ENCODE measurements at regions not wholly inside any gene's neighbourhood (a gene's known extent, or its start where the extent isn't known, plus 50 kb on each side); places are given as distances from the start of the nearest gene placed in this dataset.

DNA sequence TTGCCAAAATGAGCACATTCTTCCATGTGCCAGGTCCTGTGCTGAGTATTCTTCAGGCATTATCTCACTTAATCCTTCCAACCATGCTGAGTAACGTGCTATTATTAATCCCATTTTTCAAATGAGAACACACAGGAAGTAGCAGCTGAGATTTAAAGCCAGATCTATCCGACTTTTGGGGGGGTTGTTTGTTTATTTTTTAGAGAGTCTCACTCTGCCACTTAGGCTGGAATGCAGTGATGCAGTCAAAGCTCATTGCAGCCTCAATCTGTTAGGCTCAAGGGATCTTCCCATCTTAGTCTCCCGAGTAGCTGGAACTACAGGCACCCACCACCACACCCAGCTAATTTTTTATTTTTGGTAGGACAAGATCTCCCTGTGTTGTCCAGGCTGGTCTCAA lies 55.5 kb upstream of the TRIM2 start:
- H3K4me3 ChIP-seq (ENCODE audit: insufficient read depth, low read depth, low read length, poor library complexity, severe bottlenecking), result no peak overlapping the region
- H3K27ac ChIP-seq (ENCODE audit: insufficient read depth, low read length, poor library complexity, severe bottlenecking), result no peak overlapping the region
- H3K36me3 ChIP-seq (ENCODE audit: control insufficient read depth, insufficient read depth, low read length), result no peaks in the 10 kb centered on the region
- no peaks in the 10 kb centered on the region for H3K4me1 ChIP-seq (ENCODE audit: control insufficient read depth, insufficient read depth, low read length, poor library complexity, severe bottlenecking)
- H3K27me3 ChIP-seq (replicated peaks; ENCODE audit: control insufficient read depth, insufficient read depth, low read length, poor library complexity, severe bottlenecking), result no peaks in the 10 kb centered on the region
- DNase-seq, result no peak
- H3K9me3 ChIP-seq (ENCODE audit: control insufficient read depth, low read length), result no peaks in the 10 kb centered on the region

DNA sequence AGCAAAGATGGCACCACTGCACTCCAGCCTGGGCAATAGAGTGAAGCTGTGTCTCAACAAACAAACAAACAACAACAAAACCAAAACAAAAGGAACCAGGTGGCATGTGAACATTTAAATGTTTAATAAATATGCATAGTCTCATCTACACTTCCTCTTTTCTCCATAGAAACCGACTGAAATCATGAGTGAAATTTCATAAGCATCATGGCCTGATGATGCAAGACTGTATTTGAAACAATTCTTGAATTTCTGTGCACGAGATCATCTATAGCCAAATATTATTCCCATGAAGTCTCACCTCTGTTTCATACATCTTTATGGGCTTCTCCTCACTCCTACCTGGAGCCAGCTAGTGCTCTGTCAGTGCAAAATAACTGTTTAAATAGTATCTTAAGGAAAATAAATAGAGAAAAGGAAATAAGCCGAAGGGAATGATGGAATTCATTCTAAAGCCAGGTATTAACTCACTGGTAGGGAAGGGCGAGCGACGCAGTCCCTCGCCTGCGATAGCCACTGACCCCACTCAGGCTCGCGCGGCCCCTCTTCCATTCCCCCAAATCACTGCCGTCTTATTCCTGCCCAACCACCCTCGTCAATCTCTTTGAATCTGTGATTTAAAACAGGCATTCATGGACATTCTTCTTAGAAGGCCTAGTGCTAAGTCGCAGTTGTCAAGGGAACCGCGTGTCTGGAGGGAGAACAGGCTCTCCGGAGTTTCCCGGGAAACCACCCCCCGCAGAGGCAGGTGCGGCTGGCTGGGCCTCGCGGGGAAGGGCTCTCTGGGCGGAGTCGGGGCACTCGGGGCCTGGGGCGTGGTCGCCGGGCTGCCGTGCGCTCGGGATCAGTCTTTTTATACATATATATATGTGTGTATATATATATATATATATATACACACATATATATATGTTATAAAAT lies 52.4 kb upstream of the TRIM2 start:
- Histone ChIP-seq H3K27ac (ENCODE audit: insufficient read depth, low read length, poor library complexity, severe bottlenecking) (peak overlapping the region; percentile 42), H3K36me3 (ENCODE audit: control insufficient read depth, insufficient read depth, low read length) (no peaks in the 10 kb centered on the region), H3K27me3 (replicated peaks; ENCODE audit: control insufficient read depth, insufficient read depth, low read length, poor library complexity, severe bottlenecking) (no peaks in the 10 kb centered on the region), H3K4me1 (ENCODE audit: control insufficient read depth, insufficient read depth, low read length, poor library complexity, severe bottlenecking) (peaks cover 6% of the 10 kb centered on the region), H3K9me3 (ENCODE audit: control insufficient read depth, low read length) (no peaks in the 10 kb centered on the region), H3K4me3 (ENCODE audit: insufficient read depth, low read depth, low read length, poor library complexity, severe bottlenecking) (no peak overlapping the region)
- peak; percentile 31 to 48 (median 41) for DNase-seq

DNA sequence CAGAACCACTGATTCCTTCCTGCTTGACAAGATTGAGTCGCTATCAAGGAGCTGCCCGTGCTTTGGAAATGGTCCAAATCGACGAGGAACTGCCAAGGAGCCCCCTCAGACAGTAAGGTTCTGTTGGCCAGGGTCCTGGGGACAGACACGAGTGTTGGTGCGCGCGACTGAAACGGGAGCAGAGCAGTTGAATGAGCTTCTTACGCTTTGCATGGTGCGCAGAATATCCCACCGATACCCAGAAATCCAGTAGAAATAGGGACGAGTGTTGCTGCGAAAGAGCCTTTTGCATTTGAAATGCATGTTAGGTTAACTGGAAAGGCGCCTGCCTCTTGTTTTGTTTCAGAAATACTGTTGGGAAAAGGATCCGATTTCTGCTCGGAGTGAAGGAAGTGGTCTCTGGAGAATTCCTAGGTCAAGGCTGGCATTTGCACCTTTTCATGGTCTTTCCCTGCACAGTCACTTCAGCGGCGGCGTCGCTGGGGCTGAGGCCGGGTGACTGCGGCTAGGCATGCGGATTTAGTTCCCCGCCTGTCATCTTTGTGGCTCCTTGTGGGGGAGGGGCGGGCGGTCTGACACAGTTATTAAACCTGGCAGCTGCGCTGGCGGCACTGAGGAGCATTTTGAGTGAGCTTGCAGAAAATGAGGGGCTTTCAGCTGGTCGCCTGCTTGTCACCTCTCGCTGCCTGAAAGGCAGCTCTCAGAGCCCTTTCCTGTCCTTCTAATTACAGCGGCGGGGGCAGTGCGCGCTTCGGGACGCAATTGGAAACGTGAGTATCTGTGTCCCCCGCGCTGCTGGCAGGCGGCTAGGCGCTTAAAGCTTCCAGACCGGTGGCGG lies 51.5 kb upstream of the TRIM2 start:
- peak; percentile 30 to 52 (median 37) for DNase-seq
- H3K36me3 ChIP-seq (ENCODE audit: control insufficient read depth, insufficient read depth, low read length), result no peaks in the 10 kb centered on the region
- peak overlapping the region; percentile 77 for H3K4me3 ChIP-seq (ENCODE audit: insufficient read depth, low read depth, low read length, poor library complexity, severe bottlenecking)
- H3K27ac ChIP-seq (ENCODE audit: insufficient read depth, low read length, poor library complexity, severe bottlenecking), result peak overlapping the region; percentile 80
- H3K9me3 ChIP-seq (ENCODE audit: control insufficient read depth, low read length), result no peaks in the 10 kb centered on the region
- no peaks in the 10 kb centered on the region for H3K27me3 ChIP-seq (replicated peaks; ENCODE audit: control insufficient read depth, insufficient read depth, low read length, poor library complexity, severe bottlenecking)
- peaks cover 6% of the 10 kb centered on the region for H3K4me1 ChIP-seq (ENCODE audit: control insufficient read depth, insufficient read depth, low read length, poor library complexity, severe bottlenecking)

DNA sequence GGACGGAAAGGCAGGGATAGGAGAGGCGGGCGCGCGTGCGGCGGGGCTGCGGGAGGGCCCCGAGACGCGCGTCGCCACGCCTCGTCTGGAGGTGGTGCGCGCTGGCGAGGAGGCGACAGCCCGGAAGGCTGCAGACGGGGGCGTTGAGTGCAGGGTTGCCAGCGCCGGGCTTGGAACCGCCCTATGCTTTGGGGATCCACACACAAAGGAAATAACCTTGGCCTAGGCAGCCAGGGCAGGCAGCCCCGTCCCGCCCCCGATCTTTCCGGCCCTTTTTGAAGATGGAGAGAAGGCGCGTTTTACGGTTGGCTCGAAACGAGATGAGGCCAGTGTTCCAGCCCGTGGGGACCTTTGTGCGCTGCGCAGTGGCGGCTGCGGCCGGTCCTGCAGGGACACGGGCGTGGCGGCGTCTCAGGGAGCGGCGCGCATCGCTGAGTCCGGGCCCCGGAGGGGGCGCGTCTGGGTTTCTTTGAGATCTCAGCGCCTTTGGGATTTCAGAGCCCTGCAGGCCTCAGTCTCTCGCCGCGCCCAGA lies 50.8 kb upstream of the TRIM2 start:
- no peaks in the 10 kb centered on the region for H3K9me3 ChIP-seq (ENCODE audit: control insufficient read depth, low read length)
- H3K27ac ChIP-seq (ENCODE audit: insufficient read depth, low read length, poor library complexity, severe bottlenecking), result peak overlapping the region; percentile 80
- DNase-seq, result peak; percentile 59 to 70 (median 67)
- H3K36me3 ChIP-seq (ENCODE audit: control insufficient read depth, insufficient read depth, low read length), result no peaks in the 10 kb centered on the region
- peak overlapping the region; percentile 77 for H3K4me3 ChIP-seq (ENCODE audit: insufficient read depth, low read depth, low read length, poor library complexity, severe bottlenecking)
- H3K4me1 ChIP-seq (ENCODE audit: control insufficient read depth, insufficient read depth, low read length, poor library complexity, severe bottlenecking), result peaks cover 6% of the 10 kb centered on the region
- no peaks in the 10 kb centered on the region for H3K27me3 ChIP-seq (replicated peaks; ENCODE audit: control insufficient read depth, insufficient read depth, low read length, poor library complexity, severe bottlenecking)

DNA sequence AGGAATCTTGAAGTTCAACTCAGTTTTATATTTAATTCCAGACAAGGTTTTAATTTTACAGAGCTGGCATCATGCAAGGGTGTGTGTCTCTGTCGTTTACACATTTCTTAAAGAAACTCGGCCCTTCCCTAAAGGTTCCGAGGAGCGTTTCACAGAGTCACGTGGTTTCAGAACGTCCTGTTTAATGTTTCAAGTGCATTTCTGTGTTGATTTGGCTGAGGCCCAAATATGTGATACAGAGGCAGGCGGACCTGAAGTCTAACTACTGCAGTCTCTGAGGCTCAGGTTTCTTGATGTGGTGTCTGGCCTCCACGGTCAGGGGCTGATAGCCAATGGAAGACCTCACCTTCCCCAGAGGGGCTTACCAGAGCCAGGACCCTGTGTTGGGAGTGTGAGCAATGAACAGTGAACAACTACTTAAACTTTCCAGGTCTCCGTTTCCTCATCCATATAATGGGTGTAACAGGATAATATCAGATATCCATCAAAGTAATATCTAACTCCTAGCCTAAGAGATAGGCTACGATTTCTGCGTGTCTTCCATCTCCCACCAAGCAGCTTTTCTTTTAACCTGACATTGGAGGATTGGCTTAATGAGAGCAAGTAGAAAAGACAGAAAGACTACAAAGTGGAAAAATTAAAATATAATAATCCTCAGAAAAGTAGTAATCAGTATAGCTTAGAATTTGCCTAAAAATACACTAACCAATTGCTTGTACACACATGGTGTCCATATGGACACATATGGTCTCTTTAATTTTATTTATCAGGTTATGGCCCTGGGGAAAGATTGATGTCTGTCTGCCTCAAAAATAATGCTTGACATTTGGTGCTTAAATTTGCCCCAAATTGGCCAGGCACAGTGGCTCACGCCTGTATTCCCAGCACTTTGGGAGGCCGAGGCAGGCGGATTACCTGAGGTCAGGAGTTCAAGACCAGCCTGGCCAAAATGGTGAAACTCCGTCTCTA lies 50.0 kb upstream of the TRIM2 start:
- H3K4me1 ChIP-seq (ENCODE audit: control insufficient read depth, insufficient read depth, low read length, poor library complexity, severe bottlenecking), result peaks cover 6% of the 10 kb centered on the region
- peak in 1 of 3 donors; percentile 14 for DNase-seq
- H3K27me3 ChIP-seq (replicated peaks; ENCODE audit: control insufficient read depth, insufficient read depth, low read length, poor library complexity, severe bottlenecking), result no peaks in the 10 kb centered on the region
- H3K36me3 ChIP-seq (ENCODE audit: control insufficient read depth, insufficient read depth, low read length), result no peaks in the 10 kb centered on the region
- H3K27ac ChIP-seq (ENCODE audit: insufficient read depth, low read length, poor library complexity, severe bottlenecking), result peak overlapping the region; percentile 80
- peak overlapping the region; percentile 77 for H3K4me3 ChIP-seq (ENCODE audit: insufficient read depth, low read depth, low read length, poor library complexity, severe bottlenecking)
- H3K9me3 ChIP-seq (ENCODE audit: control insufficient read depth, low read length), result no peaks in the 10 kb centered on the region

All from effector memory CD4-positive, alpha-beta T cell (primary cell).